Peyer's patch (tissue), 4 donors: ENCODE measurements at regions not wholly inside any gene's neighbourhood (a gene's known extent, or its start where the extent isn't known, plus 50 kb on each side); places are given as distances from the start of the nearest gene placed in this dataset.

Experiments
- CTCF ChIP-seq, 6 experiments: fragments of 450-650 bp in 4 of 6; fragments of 200-600 bp in 2 of 6; sonication (generic) in 1 of 6; IDR thresholded peaks; one replicate each; pipeline ENCODE4 v1.5.1; 2017 to 2019; ENCODE audit warnings: antibody characterized with exemption in 6 of 6, mild to moderate bottlenecking in 3 of 6, moderate library complexity in 1 of 6
- POLR2A ChIP-seq, 2 donors: fragments of 450-650 bp; IDR thresholded peaks; one replicate each; pipeline ENCODE4 v1.5.1; 2017; ENCODE audit warnings: antibody characterized with exemption in 2 of 2, mild to moderate bottlenecking in 2 of 2, moderate library complexity in 2 of 2

- TF ChIP-seq CTCF (IDR thresholded peaks at IDR 0.05) (no peak), POLR2A (IDR thresholded peaks at IDR 0.05) (no peak)
These were observed 1156.9 kb downstream of the BRD1 start for GRCh38 chr22:48670731-48671130.
